Chondrocyte (in vitro differentiated cells): ENCODE measurements at regions not wholly inside any gene's neighbourhood (a gene's known extent, or its start where the extent isn't known, plus 50 kb on each side); places are given as distances from the start of the nearest gene placed in this dataset.

Experiments
- DNase-seq: peaks from one replicate; pipeline ENCODE4 v3.0.0; 2021; ENCODE audit warnings: mixed read lengths, low spot score
- H3K27ac Mint-ChIP-seq: one replicate; pipeline ENCODE4 v1.8.0; 2021; ENCODE audit warnings: mild to moderate bottlenecking, moderate library complexity, mixed read lengths; ENCODE audit not compliant: unreplicated experiment
- H3K27me3 Mint-ChIP-seq: 2 replicates; pipeline ENCODE4 v1.8.0; 2021; ENCODE audit warnings: low read depth, mixed read lengths
- H3K36me3 Mint-ChIP-seq: 2 replicates; pipeline ENCODE4 v1.8.0; 2021; ENCODE audit warnings: low read depth, mixed read lengths
- H3K4me1 Mint-ChIP-seq: 2 replicates; pipeline ENCODE4 v1.8.0; 2021; ENCODE audit warnings: low read depth, mild to moderate bottlenecking, mixed read lengths
- H3K4me3 Mint-ChIP-seq: one replicate; pipeline ENCODE4 v1.8.0; 2021; ENCODE audit warnings: mild to moderate bottlenecking, moderate library complexity, mixed read lengths; ENCODE audit not compliant: unreplicated experiment
- H3K9me3 Mint-ChIP-seq: 2 replicates; pipeline ENCODE4 v1.8.0; 2021; ENCODE audit warnings: low read depth, mixed read lengths
- TF ChIP-seq, protein P1 (sequence below): fragments of 200-600 bp; sonication (generic); IDR thresholded peaks from 2 replicates; pipeline ENCODE4 v1.5.0; 2021; ENCODE audit warnings: antibody characterized with exemption, mild to moderate bottlenecking, moderate library complexity

- no peaks in the 10 kb centered on the region for H3K9me3 Mint-ChIP-seq
- TF ChIP-seq, protein P1, sequence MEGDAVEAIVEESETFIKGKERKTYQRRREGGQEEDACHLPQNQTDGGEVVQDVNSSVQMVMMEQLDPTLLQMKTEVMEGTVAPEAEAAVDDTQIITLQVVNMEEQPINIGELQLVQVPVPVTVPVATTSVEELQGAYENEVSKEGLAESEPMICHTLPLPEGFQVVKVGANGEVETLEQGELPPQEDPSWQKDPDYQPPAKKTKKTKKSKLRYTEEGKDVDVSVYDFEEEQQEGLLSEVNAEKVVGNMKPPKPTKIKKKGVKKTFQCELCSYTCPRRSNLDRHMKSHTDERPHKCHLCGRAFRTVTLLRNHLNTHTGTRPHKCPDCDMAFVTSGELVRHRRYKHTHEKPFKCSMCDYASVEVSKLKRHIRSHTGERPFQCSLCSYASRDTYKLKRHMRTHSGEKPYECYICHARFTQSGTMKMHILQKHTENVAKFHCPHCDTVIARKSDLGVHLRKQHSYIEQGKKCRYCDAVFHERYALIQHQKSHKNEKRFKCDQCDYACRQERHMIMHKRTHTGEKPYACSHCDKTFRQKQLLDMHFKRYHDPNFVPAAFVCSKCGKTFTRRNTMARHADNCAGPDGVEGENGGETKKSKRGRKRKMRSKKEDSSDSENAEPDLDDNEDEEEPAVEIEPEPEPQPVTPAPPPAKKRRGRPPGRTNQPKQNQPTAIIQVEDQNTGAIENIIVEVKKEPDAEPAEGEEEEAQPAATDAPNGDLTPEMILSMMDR: no peak
- no peak overlapping the region for H3K27ac Mint-ChIP-seq
- H3K4me1 Mint-ChIP-seq: no peaks in the 10 kb centered on the region
- H3K36me3 Mint-ChIP-seq: no peaks in the 10 kb centered on the region
- no peak overlapping the region for H3K4me3 Mint-ChIP-seq
- no peaks in the 10 kb centered on the region for H3K27me3 Mint-ChIP-seq
- DNase-seq: no peak
Measured at GRCh38 chr10:128916383-128916782, 550.7 kb upstream of the MGMT start.

GRCh38 chr10:128921389-128922022 is 545.5 kb upstream of the MGMT start:
- DNase-seq: no peak
- Mint-ChIP-seq H3K4me1 (no peaks in the 10 kb centered on the region), H3K27me3 (peaks cover 3% of the 10 kb centered on the region), H3K27ac (no peak overlapping the region), H3K9me3 (peaks cover 6% of the 10 kb centered on the region), H3K4me3 (no peak overlapping the region), H3K36me3 (no peaks in the 10 kb centered on the region)
- TF ChIP-seq, protein P1: no peak

GRCh38 chr10:128922172-128922571 is 544.9 kb upstream of the MGMT start:
- Mint-ChIP-seq H3K4me3 (no peak overlapping the region), H3K27me3 (peaks cover 3% of the 10 kb centered on the region), H3K4me1 (no peaks in the 10 kb centered on the region), H3K9me3 (peaks cover 6% of the 10 kb centered on the region), H3K27ac (no peak overlapping the region), H3K36me3 (no peaks in the 10 kb centered on the region)
- DNase-seq: no peak
- TF ChIP-seq, protein P1: no peak

DNA sequence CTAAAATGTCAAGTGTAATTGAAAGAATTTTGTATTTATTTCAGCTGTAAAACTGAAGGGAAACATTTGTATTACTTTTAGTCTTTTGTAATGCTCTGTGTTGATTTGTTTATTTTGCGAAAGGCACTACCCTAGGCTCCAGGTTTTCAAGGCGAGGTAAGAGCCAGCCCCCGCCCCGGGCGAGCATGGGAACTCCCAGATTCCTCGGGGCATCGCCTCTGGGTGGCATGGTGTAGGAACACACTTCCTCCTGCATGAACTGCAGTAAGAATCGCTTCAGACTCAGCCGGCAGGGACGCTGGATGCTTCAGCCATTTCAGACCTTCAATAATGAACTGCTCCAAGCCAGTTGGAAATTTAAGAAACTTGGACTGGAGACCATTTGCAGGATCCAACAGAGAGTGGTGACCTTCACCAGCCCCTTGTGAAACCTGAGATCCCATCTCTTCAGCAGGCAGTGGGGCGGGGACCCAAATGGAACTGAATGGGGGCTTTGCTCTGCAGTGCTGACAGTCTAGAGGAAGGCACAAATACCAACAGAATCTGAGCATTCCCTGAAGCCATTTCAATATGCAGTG is 544.3 kb upstream of the MGMT start:
- TF ChIP-seq, protein P1: no peak
- H3K4me3 Mint-ChIP-seq: no peak overlapping the region

DNA sequence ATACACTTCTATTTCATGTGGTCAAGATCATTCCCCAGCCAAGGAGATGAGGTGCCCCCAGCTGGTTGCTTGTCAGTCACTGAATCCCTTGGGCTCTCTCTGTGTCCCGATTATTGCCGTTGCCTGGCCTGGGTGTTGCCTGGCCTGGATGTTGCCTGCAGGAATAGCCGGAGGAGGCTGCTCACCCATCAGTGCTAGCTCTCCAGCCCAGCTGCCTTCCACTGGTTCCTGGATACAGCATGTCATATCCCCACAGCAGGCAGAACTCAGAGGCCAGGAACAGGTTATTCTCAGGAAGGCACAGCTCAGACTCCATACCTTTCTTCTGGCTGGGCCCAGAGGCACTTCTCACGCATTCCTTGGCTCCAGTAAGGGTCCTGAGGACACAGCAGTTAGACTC is 542.1 kb upstream of the MGMT start:
- TF ChIP-seq, protein P1: no peak
- no peaks in the 10 kb centered on the region for H3K4me1 Mint-ChIP-seq
- no peak overlapping the region for H3K27ac Mint-ChIP-seq
- H3K36me3 Mint-ChIP-seq: no peaks in the 10 kb centered on the region
- peaks cover 6% of the 10 kb centered on the region for H3K9me3 Mint-ChIP-seq
- peaks cover 3% of the 10 kb centered on the region for H3K27me3 Mint-ChIP-seq
- DNase-seq: no peak
- H3K4me3 Mint-ChIP-seq: no peak overlapping the region

More for the DNA sequence above, 544.3 kb upstream of the MGMT start:
- Mint-ChIP-seq H3K27me3 (peaks cover 3% of the 10 kb centered on the region), H3K36me3 (no peaks in the 10 kb centered on the region), H3K4me1 (no peaks in the 10 kb centered on the region), H3K27ac (no peak overlapping the region), H3K9me3 (peaks cover 6% of the 10 kb centered on the region)
- DNase-seq: no peak
